SK-N-SH (cell line): ENCODE measurements at regions not wholly inside any gene's neighbourhood (a gene's known extent, or its start where the extent isn't known, plus 50 kb on each side); places are given as distances from the start of the nearest gene placed in this dataset.

ENCODE experiments used
- CTCF ChIA-PET: fragments of 300-600, 350-600 bp; formaldehyde crosslinking; extraction: SDS; loops from one replicate; lab custom pipeline; 2021; lab: Yijun Ruan, JAX
- POLR2A ChIA-PET: fragments of 350-600 bp; sonication (Branson Sonifier 250); formaldehyde crosslinking; extraction: SDS; loops from one replicate; lab custom pipeline; 2020; ENCODE audit warnings: antibody characterized with exemption, inconsistent platforms; lab: Yijun Ruan, JAX
- DNase-seq: peaks from one replicate; pipeline ENCODE4 v3.0.0; 2012
- H2AFZ ChIP-seq: fragments of 200-600 bp; sonication (generic); 2 replicates; pipeline ENCODE4 v1.8.1; 2016; ENCODE audit warnings: antibody characterized with exemption, mild to moderate bottlenecking, low read depth
- H3F3A ChIP-seq: fragments of 200-600 bp; sonication (generic); replicated peaks from 2 replicates; pipeline ENCODE3; 2016; ENCODE audit warnings: antibody characterized with exemption, mild to moderate bottlenecking; ENCODE audit not compliant: insufficient read depth
- H3K27ac ChIP-seq, 2 experiments: fragments of 200-500 bp in 1 of 2; fragments of 200-600 bp in 1 of 2; sonication (Bioruptor generic) in 1 of 2; sonication (generic), shearing (Covaris generic) in 1 of 2; 2 replicates each; pipeline versions ENCODE4 v1.5.1 to v1.6.1; 2014 to 2016; ENCODE audit warnings: low read depth in 2 of 2, inconsistent platforms in 1 of 2, low read length in 1 of 2, mild to moderate bottlenecking in 1 of 2, mixed read lengths in 1 of 2
- H3K27me3 ChIP-seq: fragments of 200-600 bp; sonication (generic), shearing (Covaris generic); 2 replicates; pipeline ENCODE4 v1.6.1; 2016; ENCODE audit warnings: mixed run types; ENCODE audit not compliant: insufficient read depth
- H3K36me3 ChIP-seq, 2 experiments: fragments of 200-500 bp in 1 of 2; fragments of 200-600 bp in 1 of 2; sonication (Bioruptor generic) in 1 of 2; sonication (generic) in 1 of 2; replicated peaks in 1 of 2; 2 replicates each; pipeline versions ENCODE3 to v1.5.1; 2014 to 2016; ENCODE audit warnings: low read length in 1 of 2, mild to moderate bottlenecking in 1 of 2; ENCODE audit not compliant: insufficient read depth in 2 of 2, control insufficient read depth in 1 of 2
- H3K4me1 ChIP-seq, 2 experiments: fragments of 200-500 bp in 1 of 2; fragments of 200-600 bp in 1 of 2; sonication (Bioruptor generic) in 1 of 2; sonication (generic), shearing (Covaris generic) in 1 of 2; 2 replicates each; pipeline versions ENCODE4 v1.5.1 to v1.6.1; 2014 to 2016; ENCODE audit warnings: low read depth in 1 of 2, low read length in 1 of 2, mixed run types in 1 of 2; ENCODE audit not compliant: insufficient read depth in 2 of 2, control insufficient read depth in 1 of 2
- H3K4me2 ChIP-seq: fragments of 200-600 bp; sonication (generic), shearing (Covaris generic); 2 replicates; pipeline ENCODE4 v1.6.1; 2017; ENCODE audit warnings: mixed run types
- H3K4me3 ChIP-seq, 2 experiments: fragments of 200-500 bp in 1 of 2; fragments of 200-600 bp in 1 of 2; sonication (Bioruptor generic) in 1 of 2; sonication (generic), shearing (Covaris generic) in 1 of 2; 2 replicates each; pipeline versions ENCODE4 v1.5.1 to v1.8.1; 2014 to 2016; ENCODE audit warnings: low read depth in 2 of 2, inconsistent platforms in 1 of 2, low read length in 1 of 2, mild to moderate bottlenecking in 1 of 2, mixed read lengths in 1 of 2, moderate library complexity in 1 of 2
- H3K79me2 ChIP-seq: fragments of 200-600 bp; sonication (generic); 2 replicates; pipeline ENCODE4 v1.8.1; 2017; ENCODE audit warnings: mild to moderate bottlenecking; ENCODE audit not compliant: insufficient read depth
- H3K9ac ChIP-seq: fragments of 200-600 bp; sonication (generic); 2 replicates; pipeline ENCODE4 v1.6.1; 2017; ENCODE audit warnings: mixed run types
- H3K9me2 ChIP-seq: fragments of 200-600 bp; sonication (generic); 2 replicates; pipeline ENCODE4 v1.6.1; 2017; ENCODE audit warnings: mixed run types
- H3K9me3 ChIP-seq: fragments of 200-600 bp; sonication (generic); 2 replicates; pipeline ENCODE4 v1.6.1; 2017; ENCODE audit warnings: mixed run types, mild to moderate bottlenecking, moderate library complexity
- H4K20me1 ChIP-seq: fragments of 200-600 bp; sonication (generic); 2 replicates; pipeline ENCODE4 v1.6.1; 2017; ENCODE audit warnings: mild to moderate bottlenecking, mixed run types; ENCODE audit not compliant: insufficient read depth
- CHD2 ChIP-seq: fragments of 150-350 bp; IDR thresholded peaks from 2 replicates; pipeline ENCODE4 v1.6.1; 2018; ENCODE audit warnings: low read length; ENCODE audit not compliant: partially characterized antibody
- EP300 ChIP-seq, 2 experiments: IDR thresholded peaks; 2 replicates each; pipeline versions ENCODE4 v1.4.0 to v1.6.1; 2012; ENCODE audit warnings: borderline replicate concordance in 1 of 2, low read depth in 1 of 2, low read length in 1 of 2
- FOSL2 ChIP-seq: IDR thresholded peaks from 2 replicates; pipeline ENCODE4 v1.4.0; 2012; ENCODE audit warnings: low read depth, mild to moderate bottlenecking, moderate library complexity, borderline replicate concordance
- FOXJ3 ChIP-seq: sonication (generic); formaldehyde crosslinking; IDR thresholded peaks from 2 replicates; pipeline ENCODE4 v1.5.1; 2020; ENCODE audit warnings: mild to moderate bottlenecking, missing genetic modification reagents
- NRF1 ChIP-seq: IDR thresholded peaks from 2 replicates; pipeline ENCODE4 v1.6.1; 2012; ENCODE audit warnings: low read depth, mild to moderate bottlenecking, low read length
- RCOR1 ChIP-seq: fragments of 150-350 bp; IDR thresholded peaks from 2 replicates; pipeline ENCODE4 v1.6.1; 2017; ENCODE audit warnings: antibody characterized with exemption, low read length
- SIN3A ChIP-seq: IDR thresholded peaks from 2 replicates; pipeline ENCODE4 v1.6.1; 2012; ENCODE audit warnings: low read depth, mild to moderate bottlenecking, low read length, moderate library complexity, borderline replicate concordance
- TCF12 ChIP-seq: IDR thresholded peaks from 2 replicates; pipeline ENCODE4 v1.4.0; 2012
- small RNA-seq, 7 experiments: library from RNA; depleted of rRNA; stranded (forward); fragments of <200 nt; gene quantifications; one replicate each; pipeline ENCODE3, GENCODE V24; 2012
- TF ChIP-seq, protein P1 (sequence below): fragments of 150-350 bp; IDR thresholded peaks from 2 replicates; pipeline ENCODE4 v1.6.1; 2017; ENCODE audit warnings: antibody characterized with exemption, low read length, low read depth, borderline replicate concordance
- TF ChIP-seq, protein P2 (sequence below): IDR thresholded peaks from 2 replicates; pipeline ENCODE4 v1.4.0; 2012; ENCODE audit warnings: low read depth, borderline replicate concordance
- TF ChIP-seq, protein P3 (sequence below): IDR thresholded peaks from 2 replicates; pipeline ENCODE4 v1.6.1; 2012; ENCODE audit warnings: mild to moderate bottlenecking, low read depth, low read length, moderate library complexity

DNA sequence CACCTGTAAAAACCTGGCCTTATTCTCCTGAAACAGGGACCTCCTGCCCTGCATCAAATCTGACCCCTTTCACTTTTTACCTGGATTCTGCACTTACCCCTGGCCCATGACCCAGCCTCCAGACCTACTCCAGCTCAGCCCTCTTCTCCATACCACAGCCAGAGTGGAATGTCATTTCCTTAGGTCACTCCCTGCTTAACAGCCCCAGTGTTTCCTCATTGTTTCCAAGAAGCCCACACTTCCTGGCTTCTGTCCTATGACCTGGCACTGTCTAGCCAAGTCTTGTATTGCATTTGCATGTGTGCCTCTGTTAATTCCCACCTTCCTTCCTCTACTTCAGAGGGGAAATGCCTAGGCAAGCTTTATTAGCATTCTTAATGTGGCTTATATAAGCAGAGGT, 51.4 kb upstream of the TRIB2 start (continued):
- TF ChIP-seq, protein P1, sequence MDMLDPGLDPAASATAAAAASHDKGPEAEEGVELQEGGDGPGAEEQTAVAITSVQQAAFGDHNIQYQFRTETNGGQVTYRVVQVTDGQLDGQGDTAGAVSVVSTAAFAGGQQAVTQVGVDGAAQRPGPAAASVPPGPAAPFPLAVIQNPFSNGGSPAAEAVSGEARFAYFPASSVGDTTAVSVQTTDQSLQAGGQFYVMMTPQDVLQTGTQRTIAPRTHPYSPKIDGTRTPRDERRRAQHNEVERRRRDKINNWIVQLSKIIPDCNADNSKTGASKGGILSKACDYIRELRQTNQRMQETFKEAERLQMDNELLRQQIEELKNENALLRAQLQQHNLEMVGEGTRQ: no peak
- TF ChIP-seq SIN3A: no peak
- TF ChIP-seq, all 33 proteins: peak for 0

DNA sequence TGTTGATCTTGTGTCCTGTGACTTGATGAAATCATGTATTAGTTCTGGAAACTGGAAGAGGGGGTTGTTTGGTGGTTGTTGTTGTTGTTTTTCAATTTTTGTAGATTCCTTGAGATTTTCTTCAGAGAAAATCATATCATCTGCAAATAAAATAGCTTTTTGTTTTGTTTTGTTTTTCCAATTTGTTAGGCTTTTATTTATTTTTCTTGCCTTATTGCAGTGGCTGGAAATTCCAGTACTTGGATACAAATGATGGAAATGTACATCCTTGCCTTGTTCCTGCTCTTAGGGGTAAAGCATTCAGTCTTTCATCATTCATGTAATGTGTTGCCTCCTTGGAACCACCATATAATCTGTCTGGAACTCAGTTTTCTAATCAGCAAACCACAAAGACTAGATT, 50.3 kb upstream of the TRIB2 start:
- DNase-seq: no peak
- H2AFZ ChIP-seq: no peak overlapping the region
- H3K4me3 ChIP-seq: no peak overlapping the region
- H3K27ac ChIP-seq: no peak overlapping the region
- no peaks in the 10 kb centered on the region for H3K79me2 ChIP-seq
- no peaks in the 10 kb centered on the region for H3K9me2 ChIP-seq
- TF ChIP-seq, protein P2, sequence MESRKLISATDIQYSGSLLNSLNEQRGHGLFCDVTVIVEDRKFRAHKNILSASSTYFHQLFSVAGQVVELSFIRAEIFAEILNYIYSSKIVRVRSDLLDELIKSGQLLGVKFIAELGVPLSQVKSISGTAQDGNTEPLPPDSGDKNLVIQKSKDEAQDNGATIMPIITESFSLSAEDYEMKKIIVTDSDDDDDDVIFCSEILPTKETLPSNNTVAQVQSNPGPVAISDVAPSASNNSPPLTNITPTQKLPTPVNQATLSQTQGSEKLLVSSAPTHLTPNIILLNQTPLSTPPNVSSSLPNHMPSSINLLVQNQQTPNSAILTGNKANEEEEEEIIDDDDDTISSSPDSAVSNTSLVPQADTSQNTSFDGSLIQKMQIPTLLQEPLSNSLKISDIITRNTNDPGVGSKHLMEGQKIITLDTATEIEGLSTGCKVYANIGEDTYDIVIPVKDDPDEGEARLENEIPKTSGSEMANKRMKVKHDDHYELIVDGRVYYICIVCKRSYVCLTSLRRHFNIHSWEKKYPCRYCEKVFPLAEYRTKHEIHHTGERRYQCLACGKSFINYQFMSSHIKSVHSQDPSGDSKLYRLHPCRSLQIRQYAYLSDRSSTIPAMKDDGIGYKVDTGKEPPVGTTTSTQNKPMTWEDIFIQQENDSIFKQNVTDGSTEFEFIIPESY: no peak
- TF ChIP-seq, protein P1: no peak
- no peak for TF ChIP-seq TCF12
- TF ChIP-seq, protein P3, sequence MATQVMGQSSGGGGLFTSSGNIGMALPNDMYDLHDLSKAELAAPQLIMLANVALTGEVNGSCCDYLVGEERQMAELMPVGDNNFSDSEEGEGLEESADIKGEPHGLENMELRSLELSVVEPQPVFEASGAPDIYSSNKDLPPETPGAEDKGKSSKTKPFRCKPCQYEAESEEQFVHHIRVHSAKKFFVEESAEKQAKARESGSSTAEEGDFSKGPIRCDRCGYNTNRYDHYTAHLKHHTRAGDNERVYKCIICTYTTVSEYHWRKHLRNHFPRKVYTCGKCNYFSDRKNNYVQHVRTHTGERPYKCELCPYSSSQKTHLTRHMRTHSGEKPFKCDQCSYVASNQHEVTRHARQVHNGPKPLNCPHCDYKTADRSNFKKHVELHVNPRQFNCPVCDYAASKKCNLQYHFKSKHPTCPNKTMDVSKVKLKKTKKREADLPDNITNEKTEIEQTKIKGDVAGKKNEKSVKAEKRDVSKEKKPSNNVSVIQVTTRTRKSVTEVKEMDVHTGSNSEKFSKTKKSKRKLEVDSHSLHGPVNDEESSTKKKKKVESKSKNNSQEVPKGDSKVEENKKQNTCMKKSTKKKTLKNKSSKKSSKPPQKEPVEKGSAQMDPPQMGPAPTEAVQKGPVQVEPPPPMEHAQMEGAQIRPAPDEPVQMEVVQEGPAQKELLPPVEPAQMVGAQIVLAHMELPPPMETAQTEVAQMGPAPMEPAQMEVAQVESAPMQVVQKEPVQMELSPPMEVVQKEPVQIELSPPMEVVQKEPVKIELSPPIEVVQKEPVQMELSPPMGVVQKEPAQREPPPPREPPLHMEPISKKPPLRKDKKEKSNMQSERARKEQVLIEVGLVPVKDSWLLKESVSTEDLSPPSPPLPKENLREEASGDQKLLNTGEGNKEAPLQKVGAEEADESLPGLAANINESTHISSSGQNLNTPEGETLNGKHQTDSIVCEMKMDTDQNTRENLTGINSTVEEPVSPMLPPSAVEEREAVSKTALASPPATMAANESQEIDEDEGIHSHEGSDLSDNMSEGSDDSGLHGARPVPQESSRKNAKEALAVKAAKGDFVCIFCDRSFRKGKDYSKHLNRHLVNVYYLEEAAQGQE: no peak
- no peak for TF ChIP-seq CHD2
- TF ChIP-seq EP300 (IDR thresholded peaks at IDR 0.05; ENCODE audit: borderline replicate concordance in 1 of 2, low read depth in 1 of 2, low read length in 1 of 2): no peak
- no peak for TF ChIP-seq FOSL2
- no peak for TF ChIP-seq FOXJ3 (CRISPR knock-in tag)
- no peak for TF ChIP-seq NRF1
- TF ChIP-seq RCOR1: no peak
- H3F3A ChIP-seq: no peaks in the 10 kb centered on the region
- ChIA-PET POLR2A (no interaction called here), CTCF (interaction anchor here (1.5 kb wide), 1 partner anchor 13 kb away, joined by 4 read pairs; no protein-coding TSS in a partner anchor)
- H3K9ac ChIP-seq: no peak overlapping the region
- no peaks in the 10 kb centered on the region; a peak in 2 of 4 replicates for H3K4me1 ChIP-seq
- no peaks in the 10 kb centered on the region for H4K20me1 ChIP-seq
- H3K4me2 ChIP-seq: no peak overlapping the region
- no peaks in the 10 kb centered on the region for H3K36me3 ChIP-seq
- H3K27me3 ChIP-seq: no peaks in the 10 kb centered on the region
- H3K9me3 ChIP-seq: 0 out of 2 replicates have a peak, but pooled peaks cover 7% of the 10 kb centered on the region

Small RNA genes lying in the stretch of these regions (small RNA-seq; reads per million reads assigned to genes)
- 0 reads per million in 7 experiments for gene MIR3681
- 0 reads per million in 7 experiments for gene RF00093
- gene RNU6-843P: 0 reads per million in 7 experiments
